ENCODE measurements at regions not wholly inside any gene's neighbourhood (a gene's known extent, or its start where the extent isn't known, plus 50 kb on each side); places are given as distances from the start of the nearest gene placed in this dataset.
"Not testable (repeated sequence)": the region's sequence is repeated elsewhere in the genome, so short reads cannot be mapped to it uniquely, and the experiment has no call there.

DNA sequence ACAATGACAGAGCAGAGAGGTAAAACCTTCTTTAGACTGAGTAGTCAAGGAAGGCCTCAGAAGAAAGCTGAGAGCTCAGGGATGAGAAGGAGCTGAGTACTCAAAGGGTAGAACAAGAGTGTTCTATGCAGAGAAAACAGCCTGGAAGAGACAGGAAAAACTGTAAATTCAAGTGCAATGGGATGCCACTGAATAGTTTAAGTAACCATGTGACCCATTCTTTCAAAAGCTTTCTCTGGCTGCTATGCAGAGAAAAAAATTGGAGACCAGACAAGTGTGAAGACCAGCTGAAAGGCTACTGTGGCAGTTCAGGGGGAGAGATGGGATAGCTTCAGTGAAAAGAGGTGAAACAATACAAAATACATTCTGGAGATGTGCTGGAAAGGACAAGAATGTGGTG, 61.3 kb upstream of the RNF38 start:
- FAIRE-seq, result no peak

DNA sequence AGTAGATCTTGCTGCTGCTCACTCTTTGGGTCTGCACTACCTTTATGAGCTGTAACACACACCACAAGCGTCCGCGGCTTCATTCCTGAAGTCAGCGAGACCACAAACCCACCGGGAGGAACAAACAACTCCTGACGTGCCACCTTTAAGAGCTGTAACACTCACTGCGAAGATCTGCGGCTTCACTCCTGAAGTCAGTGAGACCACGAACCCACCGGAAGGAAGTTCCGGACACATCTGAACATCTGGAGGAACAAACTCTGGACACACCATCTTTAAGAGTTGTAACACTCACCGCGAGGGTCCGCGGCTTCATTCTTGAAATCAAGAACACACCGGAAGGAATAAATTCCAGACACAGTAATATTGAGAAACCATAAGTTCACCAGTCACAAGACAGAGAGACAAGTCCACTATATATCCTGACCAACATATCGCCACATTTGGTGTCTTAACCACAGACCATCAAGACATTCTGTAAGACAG, 58.4 kb upstream of the RNF38 start:
- not testable (repeated sequence) for FAIRE-seq

DNA sequence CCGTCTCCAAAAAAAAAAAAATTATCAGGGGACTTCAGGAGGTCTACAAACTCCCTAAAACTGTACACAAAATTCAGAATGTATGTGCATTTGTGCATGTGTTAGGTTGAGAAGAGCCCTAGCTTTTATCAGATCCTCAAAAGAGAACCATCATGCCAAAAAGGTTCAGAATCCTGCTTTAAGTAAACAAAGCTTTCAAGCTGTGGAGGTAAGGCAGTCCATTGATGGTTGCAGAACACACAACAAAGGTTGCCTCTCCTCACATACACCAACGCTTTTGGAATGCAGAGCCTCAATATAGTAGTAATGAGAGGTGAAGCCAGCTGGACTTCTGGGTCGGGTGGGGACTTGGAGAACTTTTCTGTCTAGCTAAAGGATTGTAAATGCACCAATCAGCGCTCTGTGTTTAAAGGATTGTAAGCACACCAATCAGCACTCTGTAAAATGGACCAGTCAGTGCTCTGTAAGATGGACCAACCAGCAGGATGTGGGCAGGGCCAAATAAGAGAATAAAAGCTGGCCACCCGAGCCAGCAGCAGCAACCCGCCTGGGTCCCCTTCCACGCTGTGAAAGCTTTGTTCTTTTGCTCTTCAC, 57.9 kb upstream of the RNF38 start:
- FAIRE-seq, result no peak

DNA sequence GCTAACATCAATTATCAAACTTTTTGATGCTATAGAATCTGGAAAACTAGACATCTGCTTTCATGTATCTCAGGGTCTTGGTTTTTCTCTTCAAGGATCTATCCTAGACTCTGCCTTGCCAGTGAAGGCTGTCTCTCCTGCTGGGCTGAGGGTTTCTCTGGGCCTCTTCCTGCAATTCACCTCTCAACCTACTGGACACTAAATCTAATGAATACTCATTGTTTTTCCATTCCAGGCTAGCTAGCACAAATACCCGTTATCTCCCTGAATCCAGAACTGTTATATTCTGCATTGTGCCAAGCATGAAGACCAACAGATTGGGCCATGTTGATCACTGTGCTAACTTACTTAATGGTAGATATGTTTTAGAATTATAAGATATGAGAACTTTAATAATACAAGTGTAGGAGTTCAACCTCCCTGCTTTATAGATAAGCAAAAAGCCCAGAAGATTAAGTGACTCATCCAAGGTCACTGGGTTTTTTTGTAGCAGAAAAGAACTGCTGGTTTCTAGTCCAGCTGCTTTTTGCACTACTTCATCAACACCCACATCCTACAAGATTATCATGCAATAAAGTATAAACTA, 56.5 kb upstream of the RNF38 start:
- FAIRE-seq, result no peak

DNA sequence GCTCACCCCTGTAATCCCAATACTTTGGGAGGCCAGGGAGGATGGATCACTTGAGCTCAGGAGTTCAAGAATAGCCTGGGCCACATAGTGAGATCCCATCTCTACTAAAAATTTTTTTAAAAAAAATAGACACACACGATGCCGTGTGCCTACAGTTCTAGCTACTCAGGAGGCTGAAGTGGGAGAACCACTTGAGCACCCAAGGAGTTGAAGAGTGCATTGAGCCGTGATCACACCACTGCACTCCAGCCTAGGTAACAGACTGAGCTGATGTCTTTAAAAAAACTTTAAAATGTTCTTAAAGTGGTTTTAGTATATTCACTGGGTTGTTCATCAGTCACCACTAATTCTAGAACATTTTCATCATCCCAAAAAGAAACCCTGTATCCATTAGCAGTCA, 51.9 kb upstream of the RNF38 start:
- FAIRE-seq, result no peak

DNA sequence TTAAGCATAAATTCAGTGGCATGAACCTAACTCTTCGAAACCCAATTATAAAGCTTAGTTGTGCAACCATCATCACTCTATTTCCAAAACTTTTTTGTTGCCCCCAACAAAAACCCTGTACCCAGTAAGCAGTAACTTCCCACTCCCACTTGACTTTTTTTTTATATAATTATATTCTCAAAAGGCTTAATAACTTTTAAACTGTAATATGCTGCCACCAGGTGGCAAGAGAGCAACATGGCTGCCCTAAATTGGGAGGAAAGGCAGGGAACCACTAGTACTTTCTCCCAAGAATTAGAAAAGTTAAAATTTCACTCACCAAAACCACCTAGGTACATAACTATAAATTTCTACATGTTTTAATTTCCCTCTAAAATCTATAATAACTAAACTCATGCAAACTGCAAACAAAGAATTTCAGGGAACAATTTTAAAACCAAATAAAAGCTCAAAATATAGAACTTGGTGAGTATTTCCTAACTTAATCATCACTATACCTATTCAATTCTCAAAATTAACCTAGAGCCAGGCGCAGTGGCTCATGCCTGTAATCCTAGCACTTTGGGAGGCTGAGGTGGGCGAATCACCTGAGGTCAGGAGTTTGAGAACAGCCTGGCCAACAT, 50.2 kb upstream of the RNF38 start:
- FAIRE-seq, result no peak
